Keratinocyte (primary cell): ENCODE measurements at regions not wholly inside any gene's neighbourhood (a gene's known extent, or its start where the extent isn't known, plus 50 kb on each side); places are given as distances from the start of the nearest gene placed in this dataset.

Source experiments
- DNase-seq: peaks from one replicate; pipeline ENCODE4 v3.0.0-alpha.2; 2011; ENCODE audit warnings: low read depth, missing footprints, low spot score
- FAIRE-seq: peaks from 2 replicates; lab custom pipeline; 2011; peaks lifted over from hg19 to GRCh38; lab: Jason Lieb, UNC
- H2AFZ ChIP-seq: 2 replicates; pipeline ENCODE4 v1.6.0; 2012; ENCODE audit warnings: low read length, control low read depth, inconsistent platforms; ENCODE audit not compliant: control insufficient read depth
- H3K27ac ChIP-seq: 2 replicates; pipeline ENCODE4 v1.5.1; 2011; ENCODE audit warnings: low read length; ENCODE audit not compliant: control insufficient read depth, insufficient read depth
- H3K27me3 ChIP-seq: 3 replicates; pipeline ENCODE4 v1.6.0; 2011; ENCODE audit warnings: low read length; ENCODE audit not compliant: control insufficient read depth, insufficient read depth; ENCODE audit errors: extremely low read depth
- H3K36me3 ChIP-seq, 2 experiments: 2 replicates in 1 of 2; 3 replicates in 1 of 2; pipeline ENCODE4 v1.5.1; 2011; ENCODE audit warnings: low read length in 2 of 2, mild to moderate bottlenecking in 1 of 2; ENCODE audit not compliant: control insufficient read depth in 2 of 2, insufficient read depth in 2 of 2; ENCODE audit errors: extremely low read depth in 1 of 2
- H3K4me1 ChIP-seq: 3 replicates; pipeline ENCODE4 v1.5.1; 2011; ENCODE audit warnings: low read length; ENCODE audit not compliant: control insufficient read depth, insufficient read depth; ENCODE audit errors: extremely low read depth
- H3K4me2 ChIP-seq: 3 replicates; pipeline ENCODE4 v1.6.0; 2011; ENCODE audit warnings: low read depth, low read length; ENCODE audit not compliant: control insufficient read depth, insufficient read depth; ENCODE audit errors: extremely low read depth
- H3K4me3 ChIP-seq, 3 experiments: fragments of 200-600 bp in 1 of 3; sonication (generic) in 1 of 3; 2 replicates in 2 of 3; 3 replicates in 1 of 3; pipeline ENCODE4 v1.5.1; 2011 to 2016; ENCODE audit warnings: low read length in 3 of 3, mild to moderate bottlenecking in 3 of 3, control low read depth in 2 of 3, inconsistent platforms in 1 of 3, low read depth in 1 of 3, mixed read lengths in 1 of 3, mixed run types in 1 of 3, moderate library complexity in 1 of 3; ENCODE audit not compliant: control insufficient read depth in 2 of 3, insufficient read depth in 2 of 3; ENCODE audit errors: extremely low read depth in 1 of 3
- H3K79me2 ChIP-seq: 2 replicates; pipeline ENCODE4 v1.6.0; 2012; ENCODE audit warnings: low read length; ENCODE audit not compliant: control insufficient read depth, insufficient read depth
- H3K9ac ChIP-seq: 3 replicates; pipeline ENCODE4 v1.6.0; 2011; ENCODE audit warnings: low read length; ENCODE audit not compliant: control insufficient read depth, insufficient read depth; ENCODE audit errors: extremely low read depth
- H3K9me1 ChIP-seq: 3 replicates; pipeline ENCODE4 v1.6.0; 2011; ENCODE audit warnings: low read length; ENCODE audit not compliant: control insufficient read depth, insufficient read depth; ENCODE audit errors: extremely low read depth
- H3K9me3 ChIP-seq: 2 replicates; pipeline ENCODE4 v1.5.1; 2012; ENCODE audit warnings: low read depth, low read length; ENCODE audit not compliant: control insufficient read depth
- H4K20me1 ChIP-seq: 3 replicates; pipeline ENCODE4 v1.6.0; 2011; ENCODE audit warnings: low read length; ENCODE audit not compliant: control insufficient read depth, insufficient read depth; ENCODE audit errors: extremely low read depth
- EZH2 ChIP-seq: IDR thresholded peaks from one replicate; pipeline ENCODE4 v1.6.1; 2012; ENCODE audit warnings: inconsistent platforms, mild to moderate bottlenecking, low read length, moderate library complexity
- dilution Hi-C: fragments of 300-500 bp; cut with MboI; formaldehyde crosslinking; loops from one replicate; pipeline ENCODE4 v1.7.0; 2020; ENCODE audit warnings: low sequenced_read_pairs; ENCODE audit not compliant: extremely low pct_ligation_motif_present
- TF ChIP-seq, protein P1 (sequence below), 3 experiments: IDR thresholded peaks in 1 of 3; conservative IDR thresholded peaks in 1 of 3; optimal IDR thresholded peaks in 1 of 3; 2 replicates in 2 of 3; 3 replicates in 1 of 3; pipeline versions ENCODE3 to v1.5.1; 2011; ENCODE audit warnings: low read length in 3 of 3, mild to moderate bottlenecking in 3 of 3, moderate library complexity in 2 of 3, control low read depth in 1 of 3, inconsistent platforms in 1 of 3; ENCODE audit not compliant: insufficient read depth in 2 of 3; ENCODE audit errors: extremely low read depth in 1 of 3

DNA sequence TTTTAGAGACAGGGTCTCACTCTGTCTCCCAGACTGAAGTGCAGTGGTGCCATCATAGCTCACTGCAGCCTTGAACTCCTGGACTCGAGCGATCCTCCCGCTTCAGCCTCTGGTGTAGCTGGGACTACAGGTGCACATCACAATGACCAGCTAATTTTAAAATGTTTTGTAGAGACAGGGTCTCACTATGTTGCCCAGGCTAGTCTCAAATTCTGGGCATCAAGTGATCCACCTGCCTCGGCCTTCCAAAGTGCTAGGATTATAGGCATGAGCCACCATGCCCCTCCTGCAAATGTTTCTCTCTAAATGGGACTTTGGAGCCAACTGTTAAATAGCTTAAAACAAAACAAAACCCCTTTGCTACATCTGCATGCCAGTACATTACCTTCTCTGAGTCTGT is 82.2 kb upstream of the BRD7 start:
- dilution Hi-C loops = no loop called here
- H3K27ac ChIP-seq = no peak overlapping the region
- H3K79me2 ChIP-seq = no peaks in the 10 kb centered on the region
- no peak overlapping the region for H3K4me3 ChIP-seq
- no peak overlapping the region for H2AFZ ChIP-seq
- peaks cover 8% of the 10 kb centered on the region for H3K4me1 ChIP-seq
- no peak overlapping the region for H3K9ac ChIP-seq
- no peak for TF ChIP-seq EZH2
- TF ChIP-seq, protein P1, sequence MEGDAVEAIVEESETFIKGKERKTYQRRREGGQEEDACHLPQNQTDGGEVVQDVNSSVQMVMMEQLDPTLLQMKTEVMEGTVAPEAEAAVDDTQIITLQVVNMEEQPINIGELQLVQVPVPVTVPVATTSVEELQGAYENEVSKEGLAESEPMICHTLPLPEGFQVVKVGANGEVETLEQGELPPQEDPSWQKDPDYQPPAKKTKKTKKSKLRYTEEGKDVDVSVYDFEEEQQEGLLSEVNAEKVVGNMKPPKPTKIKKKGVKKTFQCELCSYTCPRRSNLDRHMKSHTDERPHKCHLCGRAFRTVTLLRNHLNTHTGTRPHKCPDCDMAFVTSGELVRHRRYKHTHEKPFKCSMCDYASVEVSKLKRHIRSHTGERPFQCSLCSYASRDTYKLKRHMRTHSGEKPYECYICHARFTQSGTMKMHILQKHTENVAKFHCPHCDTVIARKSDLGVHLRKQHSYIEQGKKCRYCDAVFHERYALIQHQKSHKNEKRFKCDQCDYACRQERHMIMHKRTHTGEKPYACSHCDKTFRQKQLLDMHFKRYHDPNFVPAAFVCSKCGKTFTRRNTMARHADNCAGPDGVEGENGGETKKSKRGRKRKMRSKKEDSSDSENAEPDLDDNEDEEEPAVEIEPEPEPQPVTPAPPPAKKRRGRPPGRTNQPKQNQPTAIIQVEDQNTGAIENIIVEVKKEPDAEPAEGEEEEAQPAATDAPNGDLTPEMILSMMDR (optimal IDR thresholded peaks at IDR 0.05 in 1 of 3, IDR thresholded peaks at IDR 0.05 in 1 of 3, conservative IDR thresholded peaks at IDR 0.05 in 1 of 3; ENCODE audit: extremely low read depth in 1 of 3, insufficient read depth in 2 of 3, low read length in 3 of 3) = no peak
- H3K36me3 ChIP-seq = no peaks in the 10 kb centered on the region
- FAIRE-seq = no peak
- H3K9me1 ChIP-seq = no peaks in the 10 kb centered on the region
- no peak for DNase-seq
- peaks cover 14% of the 10 kb centered on the region for H3K27me3 ChIP-seq
- no peaks in the 10 kb centered on the region for H4K20me1 ChIP-seq
- no peaks in the 10 kb centered on the region for H3K9me3 ChIP-seq
- H3K4me2 ChIP-seq = no peak overlapping the region

DNA sequence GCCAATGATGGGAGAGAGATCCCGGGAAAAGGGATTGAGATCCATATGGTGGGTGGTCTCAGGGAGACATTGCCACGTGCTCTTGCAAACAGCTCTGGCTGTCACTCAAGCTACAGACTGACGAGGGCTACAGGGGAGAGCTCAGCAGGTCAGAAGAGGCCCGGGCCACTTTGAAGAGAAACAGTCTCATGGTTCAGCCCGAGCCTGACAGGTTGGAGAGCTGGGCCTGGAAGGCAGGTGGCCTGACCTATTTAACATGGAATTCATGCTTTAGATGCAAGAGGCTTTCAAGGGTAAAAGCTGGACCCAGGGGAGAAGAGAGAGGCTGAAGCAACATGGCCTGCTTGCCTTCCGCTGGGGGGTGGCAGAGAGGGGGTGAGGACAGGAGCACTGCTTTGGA is 81.0 kb upstream of the BRD7 start:
- no peaks in the 10 kb centered on the region for H3K9me3 ChIP-seq
- no peak overlapping the region for H3K27ac ChIP-seq
- no peak overlapping the region for H3K4me2 ChIP-seq
- H3K79me2 ChIP-seq = no peaks in the 10 kb centered on the region
- peaks cover 19% of the 10 kb centered on the region for H3K27me3 ChIP-seq
- TF ChIP-seq, protein P1 (optimal IDR thresholded peaks at IDR 0.05 in 1 of 3, IDR thresholded peaks at IDR 0.05 in 1 of 3, conservative IDR thresholded peaks at IDR 0.05 in 1 of 3; ENCODE audit: extremely low read depth in 1 of 3, insufficient read depth in 2 of 3, low read length in 3 of 3) = no peak
- no peak for TF ChIP-seq EZH2
- no peaks in the 10 kb centered on the region for H4K20me1 ChIP-seq
- no peaks in the 10 kb centered on the region for H3K9me1 ChIP-seq
- DNase-seq (no peak), FAIRE-seq (no peak)
- no peak overlapping the region for H3K9ac ChIP-seq
- no peaks in the 10 kb centered on the region for H3K4me1 ChIP-seq
- no peaks in the 10 kb centered on the region for H3K36me3 ChIP-seq
- dilution Hi-C loops = no loop called here
- H2AFZ ChIP-seq = no peak overlapping the region
- no peak overlapping the region for H3K4me3 ChIP-seq
